ENCODE measurements at regions not wholly inside any gene's neighbourhood (a gene's known extent, or its start where the extent isn't known, plus 50 kb on each side); places are given as distances from the start of the nearest gene placed in this dataset.

GRCh38 chr6:91341473-91341872 lies 754.6 kb upstream of the MAP3K7 start:
- Histone ChIP-seq H2AFZ (ENCODE audit: control insufficient read depth, low read length) (no peak overlapping the region), H3K4me1 (ENCODE audit: control insufficient read depth, extremely low read depth, insufficient read depth, low read length) (no peaks in the 10 kb centered on the region), H3K9me1 (ENCODE audit: control insufficient read depth, extremely low read depth, insufficient read depth, low read length) (no peaks in the 10 kb centered on the region), H3K79me2 (ENCODE audit: control insufficient read depth, insufficient read depth, low read length) (no peaks in the 10 kb centered on the region), H3K4me3 (ENCODE audit: control insufficient read depth in 2 of 3, extremely low read depth in 1 of 3, insufficient read depth in 2 of 3, low read depth in 1 of 3, low read length in 3 of 3) (no peak overlapping the region), H3K27ac (ENCODE audit: control insufficient read depth, insufficient read depth, low read length) (no peak overlapping the region), H3K27me3 (ENCODE audit: control insufficient read depth, extremely low read depth, insufficient read depth, low read length) (no peaks in the 10 kb centered on the region), H4K20me1 (ENCODE audit: control insufficient read depth, extremely low read depth, insufficient read depth, low read length) (no peaks in the 10 kb centered on the region), H3K36me3 (ENCODE audit: control insufficient read depth in 2 of 2, extremely low read depth in 1 of 2, insufficient read depth in 2 of 2, low read length in 2 of 2) (no peaks in the 10 kb centered on the region), H3K4me2 (ENCODE audit: control insufficient read depth, extremely low read depth, insufficient read depth, low read depth, low read length) (no peak overlapping the region), H3K9ac (ENCODE audit: control insufficient read depth, extremely low read depth, insufficient read depth, low read length) (no peak overlapping the region), H3K9me3 (ENCODE audit: control insufficient read depth, low read depth, low read length) (no peaks in the 10 kb centered on the region)
- no peak for DNase-seq (ENCODE audit: low read depth, low spot score)
- dilution Hi-C loops (cut with MboI; ENCODE audit: extremely low pct_ligation_motif_present, low sequenced_read_pairs) = no loop called here
- FAIRE-seq = no peak
- no peak for TF ChIP-seq CTCF (optimal IDR thresholded peaks at IDR 0.05 in 1 of 3, IDR thresholded peaks at IDR 0.05 in 1 of 3, conservative IDR thresholded peaks at IDR 0.05 in 1 of 3; ENCODE audit: extremely low read depth in 1 of 3, insufficient read depth in 2 of 3, low read length in 3 of 3)
- no peak for TF ChIP-seq EZH2 (IDR thresholded peaks at IDR 0.05; ENCODE audit: low read length)

- H3K79me2 ChIP-seq (ENCODE audit: control insufficient read depth, insufficient read depth, low read length) = no peaks in the 10 kb centered on the region
- FAIRE-seq (no peak), DNase-seq (ENCODE audit: low read depth, low spot score) (no peak)
- no peak overlapping the region for H3K27ac ChIP-seq (ENCODE audit: control insufficient read depth, insufficient read depth, low read length)
- H3K9me1 ChIP-seq (ENCODE audit: control insufficient read depth, extremely low read depth, insufficient read depth, low read length) = no peaks in the 10 kb centered on the region
- TF ChIP-seq EZH2 (IDR thresholded peaks at IDR 0.05; ENCODE audit: low read length) = no peak
- no peak for TF ChIP-seq CTCF (optimal IDR thresholded peaks at IDR 0.05 in 1 of 3, IDR thresholded peaks at IDR 0.05 in 1 of 3, conservative IDR thresholded peaks at IDR 0.05 in 1 of 3; ENCODE audit: extremely low read depth in 1 of 3, insufficient read depth in 2 of 3, low read length in 3 of 3)
- H3K4me2 ChIP-seq (ENCODE audit: control insufficient read depth, extremely low read depth, insufficient read depth, low read depth, low read length) = no peak overlapping the region
- no peaks in the 10 kb centered on the region for H4K20me1 ChIP-seq (ENCODE audit: control insufficient read depth, extremely low read depth, insufficient read depth, low read length)
- no peaks in the 10 kb centered on the region for H3K9me3 ChIP-seq (ENCODE audit: control insufficient read depth, low read depth, low read length)
- no peak overlapping the region for H3K4me3 ChIP-seq (ENCODE audit: control insufficient read depth in 2 of 3, extremely low read depth in 1 of 3, insufficient read depth in 2 of 3, low read depth in 1 of 3, low read length in 3 of 3)
- no peaks in the 10 kb centered on the region for H3K36me3 ChIP-seq (ENCODE audit: control insufficient read depth in 2 of 2, extremely low read depth in 1 of 2, insufficient read depth in 2 of 2, low read length in 2 of 2)
- no peak overlapping the region for H3K9ac ChIP-seq (ENCODE audit: control insufficient read depth, extremely low read depth, insufficient read depth, low read length)
- H3K4me1 ChIP-seq (ENCODE audit: control insufficient read depth, extremely low read depth, insufficient read depth, low read length) = no peaks in the 10 kb centered on the region
- no peaks in the 10 kb centered on the region for H3K27me3 ChIP-seq (ENCODE audit: control insufficient read depth, extremely low read depth, insufficient read depth, low read length)
- dilution Hi-C loops (cut with MboI; ENCODE audit: extremely low pct_ligation_motif_present, low sequenced_read_pairs) = no loop called here
- no peak overlapping the region for H2AFZ ChIP-seq (ENCODE audit: control insufficient read depth, low read length)
These were observed 754.1 kb upstream of the MAP3K7 start for GRCh38 chr6:91340896-91341395.

Measured in keratinocyte (primary cell).